Testis (tissue), 2 donors: ENCODE measurements at regions not wholly inside any gene's neighbourhood (a gene's known extent, or its start where the extent isn't known, plus 50 kb on each side); places are given as distances from the start of the nearest gene placed in this dataset.
"Not testable (repeated sequence)": the region's sequence is repeated elsewhere in the genome, so short reads cannot be mapped to it uniquely, and the experiment has no call there.

Experiments
- DNase-seq: peaks from one replicate; pipeline ENCODE4 v3.0.0-alpha.2; 2019
- H3K27ac ChIP-seq, 2 donors: fragments of 200-600 bp; sonication (generic); one replicate each; pipeline ENCODE4 v1.5.1; 2019
- H3K27me3 ChIP-seq: fragments of 200-600 bp; sonication (generic); one replicate; pipeline ENCODE4 v1.5.1; 2019
- H3K36me3 ChIP-seq: fragments of 200-600 bp; sonication (generic); one replicate; pipeline ENCODE4 v1.5.1; 2017; ENCODE audit warnings: low read depth; ENCODE audit errors: missing control alignments
- H3K4me1 ChIP-seq: fragments of 200-600 bp; sonication (generic); one replicate; pipeline ENCODE4 v1.5.1; 2019
- H3K4me3 ChIP-seq, 2 donors: fragments of 200-600 bp; sonication (generic); one replicate each; pipeline ENCODE4 v1.5.1; 2017 to 2019
- H3K9me3 ChIP-seq: fragments of 200-600 bp; sonication (generic); one replicate; pipeline ENCODE4 v1.5.1; 2017
- POLR2A ChIP-seq: fragments of 450-650 bp; IDR thresholded peaks from one replicate; pipeline ENCODE4 v1.6.1; 2017; ENCODE audit warnings: antibody characterized with exemption, mild to moderate bottlenecking, moderate library complexity
- WGBS, 2 donors: methylation state at CpG; one replicate each; pipeline ENCODE4 v1.1.5; 2018; 5-methylcytosine and 5-hydroxymethylcytosine counted together
- intact Hi-C: fragments of 100-400 bp; cut with DNase I; formaldehyde crosslinking; loops from one replicate; pipeline ENCODE4 v1.15.1; 2023; ENCODE audit warnings: low total_unique reads
- TF ChIP-seq, protein P1 (sequence below), 3 experiments: fragments of 450-650 bp in 2 of 3; fragments of 200-600 bp in 1 of 3; sonication (generic) in 1 of 3; IDR thresholded peaks; one replicate each; pipeline ENCODE4 v1.5.1; 2016 to 2019; ENCODE audit warnings: antibody characterized with exemption in 3 of 3, mild to moderate bottlenecking in 2 of 3, moderate library complexity in 1 of 3

DNA sequence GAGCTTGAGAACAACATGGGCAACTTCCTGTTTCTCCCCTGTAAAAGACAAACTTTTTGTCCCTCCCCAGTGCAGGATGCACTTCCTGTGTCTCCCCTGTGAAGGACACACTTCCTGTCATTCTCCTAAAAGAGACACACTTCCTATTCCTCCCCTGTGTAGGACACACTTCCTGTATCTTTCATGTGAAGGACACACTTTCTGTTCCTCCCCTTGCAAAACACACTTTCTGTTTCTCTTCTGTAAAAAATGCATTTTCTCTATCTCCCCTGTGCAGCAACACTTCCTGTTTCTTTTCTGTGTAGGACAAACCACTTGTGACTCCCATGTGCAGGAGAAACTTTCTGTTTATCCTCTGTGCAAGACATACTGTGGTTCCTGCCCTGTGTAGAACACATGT lies 488.6 kb upstream of the USP9Y start:
- intact Hi-C loops: no loop called here
- H3K9me3 ChIP-seq: no peaks in the 10 kb centered on the region
- no peak for DNase-seq
- no peaks in the 10 kb centered on the region for H3K36me3 ChIP-seq
- no peak overlapping the region for H3K4me3 ChIP-seq
- H3K4me1 ChIP-seq: no peaks in the 10 kb centered on the region
- H3K27me3 ChIP-seq: no peaks in the 10 kb centered on the region
- TF ChIP-seq, protein P1, sequence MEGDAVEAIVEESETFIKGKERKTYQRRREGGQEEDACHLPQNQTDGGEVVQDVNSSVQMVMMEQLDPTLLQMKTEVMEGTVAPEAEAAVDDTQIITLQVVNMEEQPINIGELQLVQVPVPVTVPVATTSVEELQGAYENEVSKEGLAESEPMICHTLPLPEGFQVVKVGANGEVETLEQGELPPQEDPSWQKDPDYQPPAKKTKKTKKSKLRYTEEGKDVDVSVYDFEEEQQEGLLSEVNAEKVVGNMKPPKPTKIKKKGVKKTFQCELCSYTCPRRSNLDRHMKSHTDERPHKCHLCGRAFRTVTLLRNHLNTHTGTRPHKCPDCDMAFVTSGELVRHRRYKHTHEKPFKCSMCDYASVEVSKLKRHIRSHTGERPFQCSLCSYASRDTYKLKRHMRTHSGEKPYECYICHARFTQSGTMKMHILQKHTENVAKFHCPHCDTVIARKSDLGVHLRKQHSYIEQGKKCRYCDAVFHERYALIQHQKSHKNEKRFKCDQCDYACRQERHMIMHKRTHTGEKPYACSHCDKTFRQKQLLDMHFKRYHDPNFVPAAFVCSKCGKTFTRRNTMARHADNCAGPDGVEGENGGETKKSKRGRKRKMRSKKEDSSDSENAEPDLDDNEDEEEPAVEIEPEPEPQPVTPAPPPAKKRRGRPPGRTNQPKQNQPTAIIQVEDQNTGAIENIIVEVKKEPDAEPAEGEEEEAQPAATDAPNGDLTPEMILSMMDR (IDR thresholded peaks at IDR 0.05): no peak
- no peak for TF ChIP-seq POLR2A
- no peak overlapping the region for H3K27ac ChIP-seq

DNA sequence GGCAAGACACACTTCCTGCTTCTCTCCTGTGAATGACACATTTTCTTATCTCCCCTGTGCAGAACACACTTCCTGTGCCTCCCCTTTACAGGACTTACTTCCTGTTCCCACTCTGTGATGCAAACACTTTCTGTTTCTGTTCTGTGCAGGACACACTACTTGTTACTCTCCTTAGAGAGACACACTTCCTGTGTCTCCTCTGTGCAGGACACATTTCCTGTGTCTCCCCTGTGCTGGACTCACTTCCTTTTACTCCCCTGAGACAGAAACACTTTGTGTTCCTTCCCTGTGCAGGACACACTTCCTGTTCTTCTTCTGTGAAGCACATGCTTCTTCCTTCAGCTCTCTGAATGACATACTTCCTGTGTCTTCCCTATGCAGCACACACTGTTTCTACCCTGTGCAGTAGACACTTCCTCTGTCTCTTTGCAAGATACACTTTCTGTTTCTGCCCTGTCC lies 485.4 kb upstream of the USP9Y start:
- intact Hi-C loops: no loop called here
- Histone ChIP-seq H3K36me3 (no peaks in the 10 kb centered on the region), H3K4me1 (no peaks in the 10 kb centered on the region), H3K9me3 (no peaks in the 10 kb centered on the region), H3K27ac (no peak overlapping the region), H3K27me3 (no peaks in the 10 kb centered on the region), H3K4me3 (no peak overlapping the region)
- DNase-seq: no peak
- TF ChIP-seq POLR2A: no peak
- TF ChIP-seq, protein P1 (IDR thresholded peaks at IDR 0.05): no peak

- Histone ChIP-seq H3K27ac (no peak overlapping the region), H3K36me3 (no peaks in the 10 kb centered on the region), H3K9me3 (no peaks in the 10 kb centered on the region), H3K4me1 (no peaks in the 10 kb centered on the region), H3K4me3 (no peak overlapping the region), H3K27me3 (no peaks in the 10 kb centered on the region)
- no peak for DNase-seq
- WGBS, 2 donors: 41% methylated on average over 1 of the region's 1 CpG
- TF ChIP-seq POLR2A: no peak
- TF ChIP-seq, protein P1 (IDR thresholded peaks at IDR 0.05): no peak
- intact Hi-C loops: no loop called here
These were observed 470.1 kb upstream of the USP9Y start for GRCh38 chrY:12230921-12231320.

- no peaks in the 10 kb centered on the region for H3K36me3 ChIP-seq
- WGBS, 2 donors: 88 to 93% methylated on average over 4 of the region's 4 CpGs
- intact Hi-C loops: no loop called here
- no peak overlapping the region for H3K4me3 ChIP-seq
- H3K27ac ChIP-seq: no peak overlapping the region
- H3K27me3 ChIP-seq: no peaks in the 10 kb centered on the region
- TF ChIP-seq, protein P1 (IDR thresholded peaks at IDR 0.05): no peak
- TF ChIP-seq POLR2A: no peak
- H3K9me3 ChIP-seq: no peaks in the 10 kb centered on the region
- no peaks in the 10 kb centered on the region for H3K4me1 ChIP-seq
- DNase-seq: no peak
These were observed 464.6 kb upstream of the USP9Y start for GRCh38 chrY:12236399-12236798.

DNA sequence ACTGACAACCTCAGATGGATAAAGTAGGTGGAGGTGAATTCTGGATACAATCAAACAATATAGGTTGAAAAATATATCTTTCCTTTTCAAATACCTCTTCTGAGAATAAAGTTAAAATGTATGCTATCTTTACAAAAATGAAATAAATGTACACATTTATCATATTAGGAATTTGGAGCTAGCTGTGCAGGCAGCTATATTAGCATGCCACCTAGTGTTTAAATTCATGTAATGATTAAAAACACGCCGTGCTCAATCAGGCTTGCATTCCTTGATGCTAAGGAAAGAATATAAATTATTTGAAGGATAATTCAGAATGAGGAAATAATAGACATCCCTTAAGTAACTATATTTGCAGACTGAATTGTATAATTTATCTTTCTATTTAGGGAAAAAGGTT lies 460.7 kb upstream of the USP9Y start:
- H3K27me3 ChIP-seq, DNase-seq, H3K4me3 ChIP-seq, H3K36me3 ChIP-seq, H3K27ac ChIP-seq, H3K4me1 ChIP-seq, H3K9me3 ChIP-seq, intact Hi-C loops: not testable (repeated sequence)
- WGBS, 2 donors: 26 to 36% methylated on average over 2 of the region's 2 CpGs
